ENCODE measurements at regions not wholly inside any gene's neighbourhood (a gene's known extent, or its start where the extent isn't known, plus 50 kb on each side); places are given as distances from the start of the nearest gene placed in this dataset.

GRCh38 chr15:95405447-95405846 is 925.1 kb upstream of the NR2F2 start:
- no peak for TF ChIP-seq POLR2A (IDR thresholded peaks at IDR 0.05)
- no peak for TF ChIP-seq CTCF (IDR thresholded peaks at IDR 0.05)

Measured in body of pancreas (tissue), 4 donors.